SK-N-SH treated with all-trans-retinoic acid at 6 μM for 48 hours (cell line): ENCODE measurements at regions not wholly inside any gene's neighbourhood (a gene's known extent, or its start where the extent isn't known, plus 50 kb on each side); places are given as distances from the start of the nearest gene placed in this dataset.

ENCODE experiments used
- ARNTL ChIP-seq: fragments of 450-650 bp; formaldehyde crosslinking; IDR thresholded peaks from 2 replicates; pipeline ENCODE4 v1.5.0; 2020; ENCODE audit warnings: low read depth, mild to moderate bottlenecking, moderate library complexity, borderline replicate concordance
- ESRRG ChIP-seq: fragments of 250-450 bp; sonication (Bioruptor Pico); IDR thresholded peaks from 2 replicates; pipeline ENCODE4 v1.6.1; 2021; ENCODE audit warnings: mild to moderate bottlenecking
- GLIS3 ChIP-seq: fragments of 250-450 bp; sonication (Bioruptor Pico); IDR thresholded peaks from 2 replicates; pipeline ENCODE4 v1.5.0; 2020; ENCODE audit warnings: mild to moderate bottlenecking, moderate library complexity
- OSR1 ChIP-seq: fragments of 250-450 bp; sonication (Bioruptor Pico); IDR thresholded peaks from 2 replicates; pipeline ENCODE4 v1.8.0; 2022; ENCODE audit warnings: moderate library complexity, mild to moderate bottlenecking, inconsistent platforms
- SNAI2 ChIP-seq: fragments of 250-450 bp; sonication (Bioruptor Pico); IDR thresholded peaks from 2 replicates; pipeline ENCODE4 v1.5.0; 2020; ENCODE audit warnings: mild to moderate bottlenecking, moderate library complexity
- TCF4 ChIP-seq: fragments of 250-450 bp; sonication (Bioruptor Pico); IDR thresholded peaks from 2 replicates; pipeline ENCODE4 v1.8.0; 2021; ENCODE audit warnings: mild to moderate bottlenecking, moderate library complexity, borderline replicate concordance
- TOX ChIP-seq: fragments of 250-450 bp; sonication (Bioruptor Pico); IDR thresholded peaks from 2 replicates; pipeline ENCODE4 v1.8.0; 2021; ENCODE audit warnings: mild to moderate bottlenecking, moderate library complexity, borderline replicate concordance
- ZFP3 ChIP-seq: fragments of 250-450 bp; sonication (Bioruptor Pico); IDR thresholded peaks from 2 replicates; pipeline ENCODE4 v1.5.0; 2020; ENCODE audit warnings: mild to moderate bottlenecking, moderate library complexity
- ZNF70 ChIP-seq: fragments of 450-650 bp; formaldehyde crosslinking; IDR thresholded peaks from 2 replicates; pipeline ENCODE4 v1.5.0; 2020; ENCODE audit warnings: mild to moderate bottlenecking, moderate library complexity
- TF ChIP-seq, protein P1 (sequence below): fragments of 250-450 bp; sonication (Bioruptor Pico); IDR thresholded peaks from 2 replicates; pipeline ENCODE4 v1.8.0; 2020; ENCODE audit warnings: mild to moderate bottlenecking, moderate library complexity, borderline replicate concordance
- TF ChIP-seq, protein P2 (sequence below): fragments of 250-450 bp; sonication (Bioruptor Pico); IDR thresholded peaks from 2 replicates; pipeline ENCODE4 v1.8.0; 2021; ENCODE audit warnings: low read depth, mild to moderate bottlenecking, moderate library complexity, borderline replicate concordance
- TF ChIP-seq, protein P3 (sequence below): fragments of 250-450 bp; sonication (Bioruptor Pico); IDR thresholded peaks from 2 replicates; pipeline ENCODE4 v1.5.0; 2020; ENCODE audit warnings: mild to moderate bottlenecking, moderate library complexity

DNA sequence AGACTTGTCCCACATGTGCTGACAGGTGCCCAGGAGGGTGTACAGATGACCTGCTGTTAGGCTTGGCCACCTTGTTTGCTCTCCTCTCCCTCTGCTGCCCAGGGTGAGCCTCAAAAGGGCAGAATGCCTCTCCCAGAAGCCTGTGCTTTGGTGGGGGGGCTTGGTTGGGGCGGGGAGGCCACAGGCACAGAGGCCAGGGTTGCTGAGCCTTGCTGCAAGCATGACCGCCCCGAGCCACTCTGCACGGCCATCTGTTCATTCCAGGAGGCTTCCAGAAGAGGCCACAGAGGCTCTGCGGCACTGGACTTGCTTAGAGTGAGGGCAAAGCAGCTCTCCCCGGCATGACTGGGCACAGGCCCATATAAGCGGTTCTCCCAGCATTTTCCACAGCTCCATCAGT lies 190.8 kb downstream of the GLRX3 start:
- TF ChIP-seq ARNTL (no peak), SNAI2 (CRISPR knock-in tag) (no peak), ZNF70 (no peak), TOX (CRISPR knock-in tag) (no peak), GLIS3 (CRISPR knock-in tag) (no peak), ZFP3 (CRISPR knock-in tag) (no peak), ESRRG (CRISPR knock-in tag) (no peak), TCF4 (CRISPR knock-in tag) (no peak), OSR1 (CRISPR knock-in tag) (no peak)
- TF ChIP-seq, protein P1, sequence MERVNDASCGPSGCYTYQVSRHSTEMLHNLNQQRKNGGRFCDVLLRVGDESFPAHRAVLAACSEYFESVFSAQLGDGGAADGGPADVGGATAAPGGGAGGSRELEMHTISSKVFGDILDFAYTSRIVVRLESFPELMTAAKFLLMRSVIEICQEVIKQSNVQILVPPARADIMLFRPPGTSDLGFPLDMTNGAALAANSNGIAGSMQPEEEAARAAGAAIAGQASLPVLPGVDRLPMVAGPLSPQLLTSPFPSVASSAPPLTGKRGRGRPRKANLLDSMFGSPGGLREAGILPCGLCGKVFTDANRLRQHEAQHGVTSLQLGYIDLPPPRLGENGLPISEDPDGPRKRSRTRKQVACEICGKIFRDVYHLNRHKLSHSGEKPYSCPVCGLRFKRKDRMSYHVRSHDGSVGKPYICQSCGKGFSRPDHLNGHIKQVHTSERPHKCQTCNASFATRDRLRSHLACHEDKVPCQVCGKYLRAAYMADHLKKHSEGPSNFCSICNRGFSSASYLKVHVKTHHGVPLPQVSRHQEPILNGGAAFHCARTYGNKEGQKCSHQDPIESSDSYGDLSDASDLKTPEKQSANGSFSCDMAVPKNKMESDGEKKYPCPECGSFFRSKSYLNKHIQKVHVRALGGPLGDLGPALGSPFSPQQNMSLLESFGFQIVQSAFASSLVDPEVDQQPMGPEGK (CRISPR knock-in tag), result no peak
- TF ChIP-seq, protein P2, sequence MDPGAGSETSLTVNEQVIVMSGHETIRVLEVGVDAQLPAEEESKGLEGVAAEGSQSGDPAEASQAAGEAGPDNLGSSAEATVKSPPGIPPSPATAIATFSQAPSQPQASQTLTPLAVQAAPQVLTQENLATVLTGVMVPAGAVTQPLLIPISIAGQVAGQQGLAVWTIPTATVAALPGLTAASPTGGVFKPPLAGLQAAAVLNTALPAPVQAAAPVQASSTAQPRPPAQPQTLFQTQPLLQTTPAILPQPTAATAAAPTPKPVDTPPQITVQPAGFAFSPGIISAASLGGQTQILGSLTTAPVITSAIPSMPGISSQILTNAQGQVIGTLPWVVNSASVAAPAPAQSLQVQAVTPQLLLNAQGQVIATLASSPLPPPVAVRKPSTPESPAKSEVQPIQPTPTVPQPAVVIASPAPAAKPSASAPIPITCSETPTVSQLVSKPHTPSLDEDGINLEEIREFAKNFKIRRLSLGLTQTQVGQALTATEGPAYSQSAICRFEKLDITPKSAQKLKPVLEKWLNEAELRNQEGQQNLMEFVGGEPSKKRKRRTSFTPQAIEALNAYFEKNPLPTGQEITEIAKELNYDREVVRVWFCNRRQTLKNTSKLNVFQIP (CRISPR knock-in tag), result no peak
- TF ChIP-seq, protein P3, sequence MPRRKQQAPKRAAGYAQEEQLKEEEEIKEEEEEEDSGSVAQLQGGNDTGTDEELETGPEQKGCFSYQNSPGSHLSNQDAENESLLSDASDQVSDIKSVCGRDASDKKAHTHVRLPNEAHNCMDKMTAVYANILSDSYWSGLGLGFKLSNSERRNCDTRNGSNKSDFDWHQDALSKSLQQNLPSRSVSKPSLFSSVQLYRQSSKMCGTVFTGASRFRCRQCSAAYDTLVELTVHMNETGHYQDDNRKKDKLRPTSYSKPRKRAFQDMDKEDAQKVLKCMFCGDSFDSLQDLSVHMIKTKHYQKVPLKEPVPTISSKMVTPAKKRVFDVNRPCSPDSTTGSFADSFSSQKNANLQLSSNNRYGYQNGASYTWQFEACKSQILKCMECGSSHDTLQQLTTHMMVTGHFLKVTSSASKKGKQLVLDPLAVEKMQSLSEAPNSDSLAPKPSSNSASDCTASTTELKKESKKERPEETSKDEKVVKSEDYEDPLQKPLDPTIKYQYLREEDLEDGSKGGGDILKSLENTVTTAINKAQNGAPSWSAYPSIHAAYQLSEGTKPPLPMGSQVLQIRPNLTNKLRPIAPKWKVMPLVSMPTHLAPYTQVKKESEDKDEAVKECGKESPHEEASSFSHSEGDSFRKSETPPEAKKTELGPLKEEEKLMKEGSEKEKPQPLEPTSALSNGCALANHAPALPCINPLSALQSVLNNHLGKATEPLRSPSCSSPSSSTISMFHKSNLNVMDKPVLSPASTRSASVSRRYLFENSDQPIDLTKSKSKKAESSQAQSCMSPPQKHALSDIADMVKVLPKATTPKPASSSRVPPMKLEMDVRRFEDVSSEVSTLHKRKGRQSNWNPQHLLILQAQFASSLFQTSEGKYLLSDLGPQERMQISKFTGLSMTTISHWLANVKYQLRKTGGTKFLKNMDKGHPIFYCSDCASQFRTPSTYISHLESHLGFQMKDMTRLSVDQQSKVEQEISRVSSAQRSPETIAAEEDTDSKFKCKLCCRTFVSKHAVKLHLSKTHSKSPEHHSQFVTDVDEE, result no peak
